Esophagus muscularis mucosa (tissue), 2 donors: ENCODE measurements at regions not wholly inside any gene's neighbourhood (a gene's known extent, or its start where the extent isn't known, plus 50 kb on each side); places are given as distances from the start of the nearest gene placed in this dataset.

Experiments
- EP300 ChIP-seq: sonication (generic); formaldehyde crosslinking; IDR thresholded peaks from one replicate; pipeline ENCODE4 v1.6.1; 2017; ENCODE audit warnings: antibody characterized with exemption
- POLR2A ChIP-seq: fragments of 450-650 bp; IDR thresholded peaks from one replicate; pipeline ENCODE4 v1.6.1; 2017; ENCODE audit warnings: antibody characterized with exemption, moderate library complexity, mild to moderate bottlenecking, low read depth

DNA sequence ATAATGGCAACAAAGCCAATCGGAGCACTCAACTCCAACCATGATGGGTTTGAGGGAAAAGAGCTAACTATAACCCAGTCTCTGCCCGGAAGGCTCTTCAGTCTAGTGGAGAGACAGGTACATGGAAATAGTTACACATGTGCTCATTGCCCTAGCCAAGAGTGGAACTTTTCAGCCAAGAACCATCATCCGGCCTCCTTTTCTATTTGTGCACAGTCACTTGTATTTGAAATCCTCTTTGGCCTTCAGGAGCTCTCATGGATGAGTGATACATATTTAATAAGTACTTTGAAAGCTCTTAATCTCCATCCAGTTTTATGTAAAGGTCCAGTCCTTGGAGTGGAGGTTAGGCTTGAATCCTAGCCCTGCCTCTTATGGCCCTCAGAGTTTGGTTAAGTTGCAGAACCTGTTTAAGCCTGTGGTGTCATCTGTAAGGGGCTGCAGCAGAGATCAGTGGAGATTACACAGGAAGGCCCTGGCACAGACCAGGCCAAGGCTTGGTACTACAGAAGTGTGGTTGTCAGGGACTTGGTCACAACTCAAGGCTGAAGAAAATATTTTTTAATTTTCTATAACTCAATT lies 72.3 kb upstream of the SMLR1 start:
- TF ChIP-seq POLR2A (no peak), EP300 (no peak)
